ENCODE measurements at regions not wholly inside any gene's neighbourhood (a gene's known extent, or its start where the extent isn't known, plus 50 kb on each side); places are given as distances from the start of the nearest gene placed in this dataset.
"Not testable (repeated sequence)": the region's sequence is repeated elsewhere in the genome, so short reads cannot be mapped to it uniquely, and the experiment has no call there.

- no peak for DNase-seq
These were observed 650.0 kb upstream of the STXBP6 start for GRCh38 chr14:25699981-25700380.

- DNase-seq, result no peak
These were observed 648.2 kb upstream of the STXBP6 start for GRCh38 chr14:25698111-25698510.

- DNase-seq, result no peak
These were observed 646.2 kb upstream of the STXBP6 start for GRCh38 chr14:25696176-25696575.

GRCh38 chr14:25685004-25685403, 635.1 kb upstream of the STXBP6 start:
- DNase-seq, result no peak

- DNase-seq, result no peak
These were observed 631.0 kb upstream of the STXBP6 start for GRCh38 chr14:25680934-25681333.

GRCh38 chr14:25680511-25680910, 630.6 kb upstream of the STXBP6 start:
- not testable (repeated sequence) for DNase-seq

GRCh38 chr14:25677111-25677510, 627.2 kb upstream of the STXBP6 start:
- no peak for DNase-seq

GRCh38 chr14:25667387-25667786, 617.4 kb upstream of the STXBP6 start:
- no peak for DNase-seq

GRCh38 chr14:25666877-25667276, 616.9 kb upstream of the STXBP6 start:
- peak; percentile 11 for DNase-seq

GRCh38 chr14:25658988-25659387, 609.0 kb upstream of the STXBP6 start:
- DNase-seq, result peak; percentile 93

- DNase-seq, result no peak
These were observed 580.5 kb upstream of the STXBP6 start for GRCh38 chr14:25630447-25630846.

- no peak for DNase-seq
These were observed 579.0 kb upstream of the STXBP6 start for GRCh38 chr14:25628978-25629377.

GRCh38 chr14:25628390-25628789, 578.4 kb upstream of the STXBP6 start:
- no peak for DNase-seq

GRCh38 chr14:25626986-25627385, 577.0 kb upstream of the STXBP6 start:
- DNase-seq, result no peak

GRCh38 chr14:25622763-25623162, 572.8 kb upstream of the STXBP6 start:
- peak; percentile 93 for DNase-seq

GRCh38 chr14:25620515-25620914, 570.6 kb upstream of the STXBP6 start:
- no peak for DNase-seq

GRCh38 chr14:25615174-25615573, 565.2 kb upstream of the STXBP6 start:
- DNase-seq, result no peak

- DNase-seq, result no peak
These were observed 557.2 kb upstream of the STXBP6 start for GRCh38 chr14:25607192-25607591.

GRCh38 chr14:25602106-25602505, 552.2 kb upstream of the STXBP6 start:
- no peak for DNase-seq

- DNase-seq, result no peak
These were observed 538.8 kb upstream of the STXBP6 start for GRCh38 chr14:25588751-25589150.

- no peak for DNase-seq
These were observed 524.8 kb upstream of the STXBP6 start for GRCh38 chr14:25574628-25575325.

GRCh38 chr14:25570483-25570882, 520.5 kb upstream of the STXBP6 start:
- DNase-seq, result peak; percentile 47

- DNase-seq, result no peak
These were observed 507.5 kb upstream of the STXBP6 start for GRCh38 chr14:25557466-25557865.

GRCh38 chr14:25552826-25553225, 502.9 kb upstream of the STXBP6 start:
- no peak for DNase-seq

GRCh38 chr14:25551674-25552073, 501.7 kb upstream of the STXBP6 start:
- DNase-seq, result no peak

All from NCI-H345 (cell line).